NCI-H2081 (cell line): ENCODE measurements at regions not wholly inside any gene's neighbourhood (a gene's known extent, or its start where the extent isn't known, plus 50 kb on each side); places are given as distances from the start of the nearest gene placed in this dataset.

Source experiments
- DNase-seq, 2 experiments: peaks; one replicate each; lab custom pipeline; 2025; lab: John Stamatoyannopoulos, UW

DNA sequence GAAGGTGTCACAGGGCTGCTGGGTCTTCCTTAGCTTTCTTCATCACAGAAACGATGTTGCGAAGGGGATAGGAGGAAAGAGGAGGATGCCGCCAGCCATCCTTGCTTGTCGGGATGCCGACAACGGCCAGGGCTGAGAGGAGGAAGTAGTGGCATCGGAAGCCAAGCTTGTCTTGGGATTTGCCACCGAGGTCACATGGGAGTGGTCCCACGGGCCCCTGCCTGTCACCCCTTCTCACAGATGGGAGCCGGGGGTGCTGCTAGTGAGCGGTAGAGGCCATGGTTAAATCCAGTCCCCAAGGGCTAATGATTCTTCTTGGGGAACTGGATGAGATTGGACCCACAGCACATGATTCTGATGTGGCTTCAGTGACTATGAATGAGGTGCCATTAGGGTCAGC is 1375.8 kb downstream of the BRD1 start:
- DNase-seq, result no peak

DNA sequence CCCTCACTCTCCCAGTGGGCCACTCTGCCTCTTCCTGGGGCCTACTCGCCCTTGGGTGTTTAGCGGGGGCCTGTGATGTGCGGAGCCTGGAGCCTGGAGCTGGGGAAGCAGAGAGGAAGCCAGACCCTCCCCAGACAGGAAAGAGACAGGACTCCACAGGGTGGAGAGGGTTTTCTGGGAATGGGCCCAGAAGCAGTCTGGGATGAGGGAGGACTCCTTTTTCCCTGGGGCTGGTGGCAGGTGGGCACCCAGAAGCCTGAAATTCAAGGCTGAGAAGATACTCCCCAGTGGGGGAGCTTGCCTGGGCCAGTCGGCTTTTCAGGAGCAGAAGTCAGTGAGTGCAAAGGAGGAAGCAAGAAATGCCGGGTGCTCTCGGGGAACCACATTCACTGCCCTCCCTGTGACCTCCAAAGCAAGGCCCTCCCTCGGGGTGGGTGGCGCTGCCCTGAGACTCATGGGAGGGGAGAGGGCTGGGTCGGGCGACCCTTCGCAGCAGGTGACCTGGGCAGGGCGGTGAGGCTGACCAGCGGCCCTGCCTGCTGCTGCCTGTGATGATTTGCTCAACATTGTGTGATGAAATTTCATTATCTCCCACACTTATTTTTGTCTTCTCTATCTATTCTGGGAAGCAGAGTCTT is 1377.4 kb downstream of the BRD1 start:
- no peak for DNase-seq

DNA sequence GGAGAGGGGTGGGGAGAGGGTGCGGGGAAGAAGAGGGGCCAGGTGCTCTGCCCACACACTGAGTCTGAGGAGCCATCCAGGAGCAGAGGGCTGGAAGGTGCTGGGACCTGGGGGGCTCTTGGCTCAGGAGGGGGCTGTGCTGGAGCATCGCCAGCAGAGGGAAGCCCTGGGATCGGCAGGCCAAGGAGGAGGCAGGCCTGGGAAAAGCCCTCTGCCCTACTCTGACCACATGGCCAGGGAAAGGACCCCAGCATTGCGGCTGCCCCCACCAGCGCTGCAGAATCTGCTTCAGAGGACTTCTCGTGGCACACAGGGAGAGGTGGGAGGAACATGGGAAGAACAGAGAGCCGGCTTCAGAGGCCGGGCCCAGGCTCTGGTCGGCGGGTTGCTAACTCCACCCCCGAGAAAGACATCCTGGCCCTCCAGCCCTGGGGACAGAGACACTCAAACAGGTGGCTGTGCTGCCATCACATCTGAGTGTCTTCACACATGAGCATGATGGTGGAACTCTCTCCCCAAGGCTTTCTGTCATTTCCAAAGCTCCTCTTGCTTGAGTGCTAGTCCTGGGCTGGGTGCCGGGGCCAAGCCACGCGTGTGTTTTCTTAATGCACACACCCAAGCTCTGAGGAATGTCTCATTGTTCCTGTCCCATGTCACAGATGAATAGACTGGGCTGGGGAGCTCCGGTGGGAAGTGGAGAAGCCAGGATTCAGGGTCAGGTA is 1378.0 kb downstream of the BRD1 start:
- no peak for DNase-seq

DNA sequence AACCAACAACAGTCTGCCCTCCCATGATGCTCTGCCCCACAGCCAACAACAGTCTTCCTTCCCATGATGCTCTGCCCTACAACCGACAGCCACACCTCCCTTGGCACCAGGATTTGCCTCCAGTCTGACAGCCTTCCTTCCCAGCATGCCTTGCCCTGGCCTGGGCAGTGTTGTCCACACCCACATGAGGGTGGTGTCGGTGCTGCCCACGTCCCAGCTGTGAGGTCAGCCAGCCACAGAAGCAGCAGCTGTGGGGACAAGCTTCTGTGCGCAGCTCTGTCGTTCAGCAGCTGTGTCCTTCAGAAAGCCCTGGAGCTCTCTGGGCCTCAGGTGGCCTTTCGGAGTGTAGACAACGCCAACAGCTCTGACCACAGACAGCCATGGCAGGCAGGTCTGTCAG is 1378.9 kb downstream of the BRD1 start:
- DNase-seq, result no peak

DNA sequence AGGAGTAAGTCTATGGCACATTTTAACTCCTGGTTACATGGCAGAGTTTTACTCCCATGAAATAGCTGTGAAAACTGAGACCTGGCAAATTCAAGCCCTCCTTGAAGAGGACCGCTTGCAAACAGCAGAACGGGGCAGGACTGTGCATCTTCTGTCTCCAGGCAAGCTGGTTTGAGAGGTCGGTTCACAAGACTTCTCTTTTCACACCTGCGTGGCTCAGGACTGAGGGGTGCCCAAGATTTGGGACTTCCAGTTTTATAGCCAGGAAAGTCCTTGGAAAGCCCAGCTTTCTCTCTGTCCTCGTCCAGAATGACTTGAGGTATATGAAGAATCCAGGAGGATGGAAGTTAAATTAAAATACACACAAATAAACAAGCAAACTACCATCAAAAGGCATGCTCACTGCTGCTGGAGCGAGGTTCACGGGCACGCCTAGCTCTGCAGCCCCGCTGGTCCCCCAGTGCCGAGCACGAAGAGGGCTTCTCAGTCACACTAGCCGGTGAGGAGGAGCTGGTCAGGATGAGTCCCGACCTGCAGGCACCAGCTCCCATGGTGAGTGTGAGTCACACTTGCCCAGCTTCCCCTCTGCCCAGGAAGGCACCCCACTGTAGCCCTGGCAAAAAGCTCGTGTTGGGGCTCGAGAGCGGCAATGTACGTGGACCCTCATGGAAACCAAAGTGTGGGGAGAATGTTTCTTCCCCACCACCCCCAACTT is 1382.4 kb downstream of the BRD1 start:
- DNase-seq, result no peak

DNA sequence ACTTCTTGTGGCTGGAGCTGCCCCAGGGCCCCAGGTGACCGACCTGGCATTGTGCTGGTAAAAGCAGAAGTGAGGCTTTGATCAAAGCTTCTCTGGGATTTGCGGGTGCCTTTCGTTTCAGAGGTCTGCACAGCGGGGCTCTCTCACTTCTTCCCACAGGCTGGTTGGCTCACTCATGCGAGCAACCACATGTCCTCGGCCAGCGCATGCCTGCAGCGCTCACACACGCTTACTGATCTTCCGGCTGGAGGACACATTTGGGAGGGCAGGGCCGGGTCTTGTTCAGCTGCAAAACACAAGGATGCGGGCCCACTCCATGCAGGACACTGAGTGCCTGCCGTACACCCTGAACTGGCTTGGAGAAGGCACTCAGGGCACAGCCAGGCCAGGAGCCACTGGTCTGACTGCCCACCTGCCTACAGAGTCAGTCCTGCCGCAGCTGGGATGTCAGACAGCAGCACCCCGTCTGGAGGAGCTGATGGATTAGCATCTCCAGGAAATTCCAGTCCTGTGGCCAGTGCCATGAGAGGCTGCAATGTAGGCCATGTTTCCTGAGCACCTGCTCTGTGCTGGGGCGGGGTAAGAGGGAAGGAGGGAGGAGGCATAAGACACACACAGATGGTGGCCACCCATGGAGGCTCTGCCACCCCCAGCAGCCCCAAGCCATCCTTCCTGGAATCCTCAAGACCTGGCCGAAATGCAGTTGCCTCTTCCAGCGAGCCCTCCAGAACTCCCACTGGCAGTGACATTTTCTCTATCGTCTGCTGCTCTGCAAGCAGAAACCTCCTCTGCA is 1383.2 kb downstream of the BRD1 start:
- DNase-seq, result no peak

DNA sequence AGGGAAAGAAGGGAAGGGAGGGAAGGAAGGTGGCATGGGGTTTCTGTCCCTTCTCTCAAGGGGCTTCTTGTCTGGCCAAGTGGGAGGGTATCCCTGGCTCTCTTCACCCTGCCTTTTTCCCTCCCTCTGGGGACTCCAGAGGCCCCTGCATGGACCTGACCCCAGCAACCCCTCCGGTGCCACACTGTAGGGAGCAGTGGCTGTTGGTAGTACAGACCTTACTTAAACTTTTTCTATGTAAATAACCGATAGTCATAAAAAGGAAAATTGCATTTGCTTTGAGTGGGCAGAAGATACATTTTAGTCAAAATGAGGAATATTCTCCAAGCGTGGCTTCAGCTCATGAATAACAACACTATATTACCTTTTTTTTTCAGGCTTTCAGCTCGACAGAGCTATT is 1384.0 kb downstream of the BRD1 start:
- DNase-seq, result no peak

DNA sequence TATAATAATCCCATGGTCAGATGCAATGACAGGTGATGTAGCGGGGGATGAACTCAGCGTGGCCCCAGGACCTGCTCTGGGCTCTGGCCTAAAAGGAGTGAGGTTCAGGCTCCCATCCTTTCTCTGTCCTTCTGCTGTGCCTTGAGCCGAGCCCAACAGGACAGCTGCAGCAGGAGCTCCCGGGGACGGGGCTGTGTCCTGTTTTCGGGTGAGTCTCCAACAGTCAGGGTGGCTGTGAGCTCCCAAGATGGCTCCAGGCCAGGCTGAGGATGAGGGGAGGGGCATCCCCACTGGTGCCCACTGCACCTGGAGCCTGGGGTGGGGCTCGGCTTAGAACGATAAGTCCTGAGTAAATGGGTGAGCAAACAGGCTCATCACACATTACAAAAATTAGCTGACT is 1385.0 kb downstream of the BRD1 start:
- DNase-seq, result no peak

DNA sequence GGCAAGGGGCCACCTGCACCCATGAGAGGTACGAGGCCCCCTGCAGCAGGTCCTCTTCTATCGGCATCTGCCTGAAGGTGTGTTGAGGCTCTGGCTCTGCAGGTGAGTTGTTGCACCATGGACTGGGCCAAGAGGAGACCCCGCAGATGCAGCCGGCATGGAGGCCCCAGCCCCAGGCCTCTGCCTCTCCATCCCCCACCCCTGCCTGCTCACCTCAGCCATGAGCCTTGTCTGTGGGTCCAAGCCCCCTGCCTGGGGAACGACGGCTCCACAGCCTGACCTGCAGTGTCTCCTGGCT is 1386.2 kb downstream of the BRD1 start:
- no peak for DNase-seq

DNA sequence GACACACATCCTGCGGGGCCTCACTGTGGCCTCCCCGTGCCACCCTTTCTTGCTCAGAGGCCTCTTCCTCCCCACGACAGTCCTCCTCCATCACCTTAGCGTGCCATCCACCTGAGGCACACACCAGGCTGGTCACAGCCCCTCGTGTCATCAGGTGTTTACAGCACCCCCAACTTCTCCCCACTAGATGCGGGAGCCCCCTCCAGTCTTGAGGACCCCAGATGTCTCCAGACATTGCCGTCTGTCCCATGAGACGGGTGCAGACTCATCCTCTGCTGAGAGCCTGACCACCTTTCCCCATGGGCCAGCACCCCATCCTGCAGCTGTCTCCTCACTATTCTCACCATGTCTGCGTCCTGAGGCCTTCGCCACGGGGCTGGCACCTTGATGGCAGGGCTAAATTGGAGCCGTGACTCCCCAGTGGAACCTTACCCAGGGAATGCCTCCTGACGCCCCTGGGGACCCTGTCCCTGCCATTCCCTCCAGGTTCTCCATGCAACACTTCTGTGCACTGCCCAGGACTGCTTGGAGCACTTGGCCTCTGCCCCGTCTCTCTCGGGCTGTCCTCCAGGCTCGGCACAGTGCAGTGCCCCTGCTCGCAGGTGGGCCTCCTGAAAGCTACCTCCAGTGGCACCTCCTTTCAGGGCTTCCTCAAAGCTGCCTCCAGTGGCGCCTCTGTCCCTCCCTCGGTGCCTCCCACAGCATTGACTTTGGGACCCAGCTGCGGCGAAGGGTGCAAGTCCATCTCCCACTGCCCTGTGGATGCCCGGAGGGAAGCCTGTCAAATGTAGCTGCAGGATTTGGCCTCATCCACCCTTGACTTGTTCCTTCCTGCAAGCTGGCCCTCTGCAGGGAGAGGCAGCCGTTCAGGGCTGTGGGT is 1386.8 kb downstream of the BRD1 start:
- DNase-seq, result no peak

DNA sequence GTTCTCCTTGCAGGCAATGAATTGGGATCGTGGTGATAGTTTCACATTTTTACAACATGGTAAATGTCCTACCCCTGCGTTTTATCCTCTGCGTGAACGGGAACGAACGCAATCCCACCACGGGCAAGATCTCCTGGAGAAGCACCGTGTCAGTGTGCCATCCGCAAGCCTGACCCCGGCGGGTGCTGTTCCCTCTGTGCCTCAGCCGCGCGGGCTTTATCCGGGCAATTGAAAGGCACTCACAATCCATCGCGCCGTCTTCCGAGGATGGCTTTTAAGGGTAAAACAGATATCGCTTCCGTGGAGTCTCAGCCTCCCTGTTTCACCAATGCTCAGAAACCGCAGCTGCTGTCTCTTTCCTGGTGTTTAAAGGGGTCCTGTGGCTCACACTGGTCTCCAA is 1387.5 kb downstream of the BRD1 start:
- no peak for DNase-seq

DNA sequence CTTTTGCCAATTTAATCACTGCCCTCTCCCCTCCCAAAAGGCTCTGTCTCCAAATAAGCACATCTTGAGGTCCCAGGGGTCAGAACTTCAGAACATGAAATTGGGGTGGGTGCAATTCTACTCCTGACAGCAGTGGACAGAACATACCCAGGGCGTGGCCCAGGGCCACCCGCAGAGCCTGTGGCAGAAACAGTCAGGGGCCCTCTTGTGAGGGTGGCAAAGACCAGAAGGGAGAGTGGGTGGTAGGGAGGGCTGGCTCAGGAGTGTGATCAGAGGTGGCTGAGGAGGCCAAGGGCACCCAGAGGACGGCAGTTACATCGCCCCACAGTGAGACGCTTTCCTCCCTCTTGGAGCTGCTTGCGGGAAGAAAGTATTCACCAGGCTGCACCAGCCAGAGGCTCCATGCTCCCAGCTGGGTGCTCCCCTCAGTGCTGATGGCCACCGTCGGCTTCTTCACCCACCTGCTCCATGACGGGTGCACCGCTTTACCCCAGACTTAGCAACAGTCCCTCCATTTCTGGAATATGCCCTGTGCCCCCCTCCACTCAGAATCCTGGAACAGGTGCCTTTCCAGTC is 1388.0 kb downstream of the BRD1 start:
- no peak for DNase-seq

DNA sequence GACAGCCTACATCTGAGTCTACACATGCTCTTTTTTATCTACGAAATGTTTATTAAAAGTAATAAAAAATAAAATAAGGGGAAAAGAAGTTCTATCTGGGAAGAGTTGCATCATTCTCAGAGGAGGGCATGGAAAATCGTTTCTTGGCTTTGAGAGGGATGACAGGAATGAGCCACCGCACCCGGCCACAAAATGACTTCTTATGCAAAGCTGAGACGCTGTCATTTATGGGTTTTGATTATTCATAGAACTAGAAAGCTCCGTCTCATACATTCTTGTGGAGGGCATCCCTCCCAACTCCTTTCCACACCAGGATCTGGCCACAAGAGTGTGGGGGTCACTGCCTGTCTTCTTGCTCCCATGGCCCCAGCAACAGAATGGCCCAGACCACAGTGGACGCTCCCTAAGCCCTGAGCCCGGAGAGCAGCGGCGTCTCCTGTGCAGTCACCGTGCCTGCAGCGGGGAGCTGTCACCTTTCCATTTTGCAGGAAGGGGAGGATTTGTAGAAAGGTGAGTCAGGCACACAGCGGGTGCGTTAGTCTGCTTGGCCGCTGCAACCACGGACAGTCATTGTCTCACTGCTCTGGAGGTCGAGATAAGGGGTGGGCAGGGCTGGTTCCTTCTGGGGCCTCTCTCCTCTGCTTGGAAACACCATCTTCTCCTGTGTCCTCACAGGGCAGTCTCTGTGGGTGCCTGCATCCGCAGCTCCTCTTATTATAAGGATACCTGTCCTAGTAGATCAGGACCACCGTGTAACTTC is 1388.7 kb downstream of the BRD1 start:
- DNase-seq, result no peak

DNA sequence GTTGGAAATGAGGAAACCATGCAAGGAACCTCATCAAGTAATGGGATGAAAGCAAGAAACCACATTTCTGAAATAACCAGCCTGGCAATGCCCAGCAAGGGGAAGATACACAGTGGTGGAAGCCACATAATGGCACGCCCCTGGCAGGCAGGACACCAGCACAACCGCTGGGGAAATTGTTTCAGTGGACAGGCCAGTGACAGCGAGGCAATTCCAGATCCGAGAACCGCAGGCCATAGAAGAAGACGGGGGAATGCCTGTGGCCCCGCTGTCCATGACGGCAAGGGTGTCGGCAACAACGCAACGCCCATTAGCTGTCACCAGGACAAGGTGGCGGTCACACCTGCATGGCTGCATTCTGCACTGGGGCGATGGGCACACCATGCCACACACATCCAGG is 1389.6 kb downstream of the BRD1 start:
- no peak for DNase-seq

DNA sequence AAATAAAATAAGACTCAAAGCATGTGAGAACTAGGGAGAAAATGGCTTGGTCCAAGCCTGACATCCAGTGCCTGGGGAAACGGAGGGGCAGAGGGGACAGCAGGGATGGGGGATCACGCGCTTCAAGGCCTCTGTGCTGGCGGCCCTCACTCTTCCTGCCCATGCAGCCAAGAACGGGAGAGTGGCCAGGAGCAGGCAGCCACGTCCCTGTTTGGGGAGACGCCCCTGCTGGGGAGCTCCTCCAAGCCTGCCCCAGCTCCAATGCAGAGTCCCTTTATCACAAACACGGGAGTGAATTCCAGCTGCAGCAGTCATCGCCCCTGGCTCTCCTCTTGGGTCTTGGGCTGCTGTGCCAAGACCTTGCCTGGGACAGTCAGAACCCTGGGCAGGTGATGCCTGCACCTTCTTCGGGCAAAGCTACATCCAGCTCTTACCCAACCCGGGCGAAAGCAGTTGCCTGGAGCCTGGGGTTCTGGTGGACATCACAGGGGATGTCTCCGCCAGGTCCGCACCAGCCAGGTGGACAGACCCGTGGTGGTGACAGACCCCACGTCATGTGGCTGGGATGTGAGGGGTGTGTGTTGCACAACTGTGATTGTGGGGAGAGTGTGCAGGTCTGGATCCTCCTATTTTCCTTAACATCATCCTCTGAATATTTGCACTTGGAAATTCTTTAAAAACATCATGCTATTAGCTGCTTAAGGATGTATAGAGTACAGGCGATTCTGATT is 1391.3 kb downstream of the BRD1 start:
- no peak for DNase-seq

DNA sequence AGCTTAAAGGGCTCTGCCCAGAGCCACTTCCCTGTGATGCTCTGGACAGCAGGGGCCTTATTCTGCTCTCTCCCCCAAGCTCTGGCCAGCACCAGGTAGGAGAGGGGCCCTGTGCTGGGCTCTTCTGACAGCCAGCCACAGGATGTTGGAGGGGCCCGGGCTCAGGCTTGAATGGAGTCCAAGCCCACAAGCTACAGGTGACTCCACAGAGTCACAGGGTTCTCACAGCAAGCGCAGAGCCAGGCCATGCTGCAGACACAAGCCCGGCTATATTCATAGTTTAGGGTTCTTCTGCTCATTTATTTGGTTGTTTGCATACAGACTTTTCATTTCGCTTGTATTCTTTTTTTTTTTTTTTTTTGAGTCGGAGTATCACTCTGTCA is 1392.8 kb downstream of the BRD1 start:
- DNase-seq, result no peak

DNA sequence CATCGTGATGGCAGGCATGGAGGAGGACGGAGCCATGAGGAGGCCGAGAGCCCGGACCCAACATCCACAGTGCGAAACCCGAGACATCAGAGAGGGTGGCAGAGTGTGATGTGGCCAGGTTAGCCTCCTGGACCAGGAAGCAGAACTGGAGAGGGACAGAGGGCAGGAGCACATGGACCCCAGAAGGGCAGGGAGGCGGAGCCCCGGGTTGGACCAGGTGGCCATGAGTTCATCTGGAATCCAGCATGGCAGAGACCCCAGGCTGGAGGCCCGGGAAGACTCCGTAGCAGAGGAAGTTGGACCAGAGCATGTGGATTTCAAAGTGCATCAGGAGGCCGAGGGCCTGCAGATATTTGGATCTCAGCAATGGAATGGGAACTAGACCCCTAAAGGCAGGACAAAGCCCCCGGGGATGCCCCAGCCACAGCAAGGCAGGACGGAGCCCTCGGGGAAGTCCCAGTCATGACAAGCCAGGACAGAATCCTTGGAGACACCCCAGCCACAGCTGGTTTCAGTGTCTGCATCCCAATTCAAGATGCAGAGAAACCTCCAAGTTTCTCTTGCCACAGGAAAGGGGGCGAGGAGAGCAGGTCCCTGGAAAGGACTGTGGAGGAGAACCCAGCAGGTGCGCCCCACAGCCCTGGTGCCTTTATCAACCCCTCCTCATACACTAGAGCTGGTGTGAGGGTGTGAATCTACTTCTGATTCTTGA is 1393.4 kb downstream of the BRD1 start:
- no peak for DNase-seq

DNA sequence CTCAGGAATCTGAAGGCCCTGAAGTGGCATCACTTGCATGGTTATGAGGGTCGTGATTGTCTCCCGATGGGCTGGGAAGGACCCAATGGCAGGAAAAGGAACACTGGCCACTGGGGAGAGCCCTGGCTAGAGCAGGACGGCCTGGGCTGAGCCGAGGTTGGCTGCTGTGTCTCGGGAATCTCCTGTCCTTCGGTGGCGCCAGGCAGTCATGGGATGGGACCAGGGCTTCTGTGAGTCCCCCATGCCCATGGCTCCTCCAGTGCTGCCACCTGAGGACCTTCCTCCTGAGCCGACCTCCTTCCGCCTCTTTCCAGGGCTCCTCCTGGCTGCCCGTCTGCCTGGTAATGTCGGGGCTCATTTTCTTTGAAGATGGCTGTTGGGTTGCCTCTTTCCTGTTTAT is 1394.0 kb downstream of the BRD1 start:
- no peak for DNase-seq

DNA sequence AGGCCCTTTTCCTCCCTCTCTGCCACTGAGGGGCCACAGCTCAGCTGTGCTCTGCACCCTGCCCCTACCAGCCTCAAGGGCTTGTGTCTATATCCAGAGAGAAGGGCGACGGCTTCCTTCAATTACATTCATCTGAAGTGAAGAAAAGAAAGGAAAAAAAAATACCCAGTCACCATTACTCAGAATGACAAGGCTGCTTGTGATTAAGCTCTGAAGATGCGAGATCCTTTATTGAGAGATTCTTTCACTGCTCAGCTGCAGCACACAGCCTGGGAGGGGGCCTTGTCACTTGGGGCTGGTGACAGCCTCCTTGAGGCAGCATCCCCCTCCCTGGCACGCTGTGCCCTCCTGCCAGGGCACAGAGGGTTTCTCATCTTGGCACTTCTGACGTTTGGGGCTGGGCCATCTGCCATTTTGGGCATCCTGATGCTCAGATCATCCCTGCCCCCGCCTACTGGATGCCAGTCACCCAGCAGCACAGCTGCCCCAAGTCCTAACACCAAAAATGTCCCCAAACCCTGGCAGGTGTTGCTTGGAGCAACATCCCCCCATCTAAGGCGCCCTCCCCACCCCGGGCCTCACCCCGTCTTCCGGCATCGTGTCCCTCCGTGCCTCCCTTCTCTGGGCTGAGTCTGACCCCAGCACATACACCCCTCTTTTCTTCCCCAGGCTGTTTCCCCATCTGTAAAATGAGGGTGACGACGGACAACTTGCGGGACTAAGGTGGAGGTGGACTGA is 1394.7 kb downstream of the BRD1 start:
- no peak for DNase-seq
